ENCODE measurements at regions not wholly inside any gene's neighbourhood (a gene's known extent, or its start where the extent isn't known, plus 50 kb on each side); places are given as distances from the start of the nearest gene placed in this dataset.
"Not testable (repeated sequence)": the region's sequence is repeated elsewhere in the genome, so short reads cannot be mapped to it uniquely, and the experiment has no call there.

DNA sequence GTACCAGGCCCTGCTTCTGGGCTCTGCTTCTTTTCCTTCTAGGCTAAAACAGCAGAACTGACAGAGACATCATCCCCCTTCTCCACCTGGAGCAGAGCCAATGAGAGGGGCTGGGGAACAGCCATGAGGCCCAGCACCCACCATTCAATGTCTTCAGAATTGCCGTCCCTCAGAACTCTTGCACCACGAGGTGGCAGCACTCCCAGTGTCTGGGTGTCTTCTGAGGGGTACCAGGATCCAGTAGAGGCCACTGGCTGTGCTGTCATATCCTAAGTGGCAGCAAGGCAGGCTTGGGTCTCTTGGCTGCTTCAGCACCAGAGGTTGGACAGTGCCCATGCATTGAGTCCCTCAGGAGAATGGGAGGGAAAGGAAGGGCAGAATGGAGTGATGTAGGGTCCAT, 312.8 kb downstream of the FOXD4L4 start:
- TF ChIP-seq, protein P1, sequence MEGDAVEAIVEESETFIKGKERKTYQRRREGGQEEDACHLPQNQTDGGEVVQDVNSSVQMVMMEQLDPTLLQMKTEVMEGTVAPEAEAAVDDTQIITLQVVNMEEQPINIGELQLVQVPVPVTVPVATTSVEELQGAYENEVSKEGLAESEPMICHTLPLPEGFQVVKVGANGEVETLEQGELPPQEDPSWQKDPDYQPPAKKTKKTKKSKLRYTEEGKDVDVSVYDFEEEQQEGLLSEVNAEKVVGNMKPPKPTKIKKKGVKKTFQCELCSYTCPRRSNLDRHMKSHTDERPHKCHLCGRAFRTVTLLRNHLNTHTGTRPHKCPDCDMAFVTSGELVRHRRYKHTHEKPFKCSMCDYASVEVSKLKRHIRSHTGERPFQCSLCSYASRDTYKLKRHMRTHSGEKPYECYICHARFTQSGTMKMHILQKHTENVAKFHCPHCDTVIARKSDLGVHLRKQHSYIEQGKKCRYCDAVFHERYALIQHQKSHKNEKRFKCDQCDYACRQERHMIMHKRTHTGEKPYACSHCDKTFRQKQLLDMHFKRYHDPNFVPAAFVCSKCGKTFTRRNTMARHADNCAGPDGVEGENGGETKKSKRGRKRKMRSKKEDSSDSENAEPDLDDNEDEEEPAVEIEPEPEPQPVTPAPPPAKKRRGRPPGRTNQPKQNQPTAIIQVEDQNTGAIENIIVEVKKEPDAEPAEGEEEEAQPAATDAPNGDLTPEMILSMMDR (IDR thresholded peaks at IDR 0.05), result not testable (repeated sequence)
- not testable (repeated sequence) for TF ChIP-seq POLR2A (IDR thresholded peaks at IDR 0.05)
